CD4-positive, alpha-beta T cell treated with Interleukin-1 beta for 1 hour (primary cell): ENCODE measurements at regions not wholly inside any gene's neighbourhood (a gene's known extent, or its start where the extent isn't known, plus 50 kb on each side); places are given as distances from the start of the nearest gene placed in this dataset.

Experiments used
- DNase-seq, 2 donors: peaks; one replicate each; pipeline ENCODE4 v3.0.0-alpha.2; 2020 to 2022

GRCh38 chr5:56366986-56367385 lies 133.9 kb upstream of the ANKRD55 start:
- no peak for DNase-seq

- DNase-seq = no peak
Measured at GRCh38 chr5:56361398-56361797, 128.3 kb upstream of the ANKRD55 start.

- no peak for DNase-seq
Measured at GRCh38 chr5:56360816-56361215, 127.7 kb upstream of the ANKRD55 start.

GRCh38 chr5:56359809-56360685 lies 126.9 kb upstream of the ANKRD55 start:
- no peak for DNase-seq

GRCh38 chr5:56358703-56359681 lies 125.9 kb upstream of the ANKRD55 start:
- no peak for DNase-seq

- DNase-seq = no peak
Measured at GRCh38 chr5:56358046-56358445, 124.9 kb upstream of the ANKRD55 start.

- no peak for DNase-seq
Measured at GRCh38 chr5:56357426-56357825, 124.3 kb upstream of the ANKRD55 start.

- DNase-seq = no peak
Measured at GRCh38 chr5:56356836-56357160, 123.7 kb upstream of the ANKRD55 start.

- no peak for DNase-seq
Measured at GRCh38 chr5:56356121-56356835, 123.1 kb upstream of the ANKRD55 start.

GRCh38 chr5:56354836-56355235 lies 121.7 kb upstream of the ANKRD55 start:
- DNase-seq = no peak

GRCh38 chr5:56352808-56353590 lies 119.9 kb upstream of the ANKRD55 start:
- no peak for DNase-seq

GRCh38 chr5:56350597-56351170 lies 117.6 kb upstream of the ANKRD55 start:
- DNase-seq = no peak

GRCh38 chr5:56350011-56350596 lies 117.0 kb upstream of the ANKRD55 start:
- no peak for DNase-seq

- no peak for DNase-seq
Measured at GRCh38 chr5:56349461-56349860, 116.3 kb upstream of the ANKRD55 start.

- DNase-seq = no peak
Measured at GRCh38 chr5:56346741-56347535, 113.8 kb upstream of the ANKRD55 start.

- no peak for DNase-seq
Measured at GRCh38 chr5:56346044-56346710, 113.0 kb upstream of the ANKRD55 start.

- no peak for DNase-seq
Measured at GRCh38 chr5:56345352-56345751, 112.2 kb upstream of the ANKRD55 start.

GRCh38 chr5:56344594-56344993 lies 111.5 kb upstream of the ANKRD55 start:
- no peak for DNase-seq

- DNase-seq = no peak
Measured at GRCh38 chr5:56343988-56344387, 110.9 kb upstream of the ANKRD55 start.

- DNase-seq = no peak
Measured at GRCh38 chr5:56342616-56343015, 109.5 kb upstream of the ANKRD55 start.
